H9 (cell line): ENCODE measurements at regions not wholly inside any gene's neighbourhood (a gene's known extent, or its start where the extent isn't known, plus 50 kb on each side); places are given as distances from the start of the nearest gene placed in this dataset.

ENCODE experiments used
- DNase-seq: peaks from one replicate; pipeline ENCODE4 v3.0.0-alpha.2; 2017
- H2AFZ ChIP-seq: one replicate; pipeline ENCODE4 v1.6.1; 2013; ENCODE audit warnings: mild to moderate bottlenecking, low read length, control low read depth, moderate library complexity
- H2AK5ac ChIP-seq: 2 replicates; pipeline ENCODE4 v1.6.1; 2013; ENCODE audit warnings: low read length, control low read depth, mixed read lengths; ENCODE audit not compliant: insufficient read length
- H2BK120ac ChIP-seq: one replicate; pipeline ENCODE4 v1.6.1; 2013; ENCODE audit warnings: low read depth, mild to moderate bottlenecking, low read length, control low read depth, inconsistent platforms; ENCODE audit not compliant: poor library complexity, severe bottlenecking
- H2BK12ac ChIP-seq: 2 replicates; pipeline ENCODE4 v1.6.1; 2013; ENCODE audit warnings: low read length, control low read depth, mixed read lengths, low read depth; ENCODE audit not compliant: insufficient read length
- H2BK15ac ChIP-seq: 2 replicates; pipeline ENCODE4 v1.6.1; 2013; ENCODE audit warnings: low read depth, low read length, control low read depth
- H2BK20ac ChIP-seq: one replicate; pipeline ENCODE4 v1.6.1; 2013; ENCODE audit warnings: low read depth, mild to moderate bottlenecking, low read length, control low read depth, inconsistent platforms; ENCODE audit not compliant: poor library complexity, severe bottlenecking
- H2BK5ac ChIP-seq: 2 replicates; pipeline ENCODE4 v1.6.1; 2013; ENCODE audit warnings: low read length, control low read depth, mixed read lengths; ENCODE audit not compliant: insufficient read length
- H3K14ac ChIP-seq: 2 replicates; pipeline ENCODE4 v1.6.1; 2013; ENCODE audit warnings: low read length, control low read depth; ENCODE audit not compliant: insufficient read depth
- H3K18ac ChIP-seq: 2 replicates; pipeline ENCODE4 v1.6.1; 2013; ENCODE audit warnings: low read depth, mild to moderate bottlenecking, mixed read lengths, low read length, control low read depth; ENCODE audit not compliant: insufficient read length
- H3K23ac ChIP-seq: 2 replicates; pipeline ENCODE4 v1.6.1; 2013; ENCODE audit warnings: low read length, control low read depth, mixed read lengths, low read depth; ENCODE audit not compliant: insufficient read length
- H3K23me2 ChIP-seq: 2 replicates; pipeline ENCODE4 v1.6.1; 2013; ENCODE audit warnings: low read depth, mild to moderate bottlenecking, mixed read lengths, low read length, control low read depth; ENCODE audit not compliant: insufficient read length, poor library complexity, severe bottlenecking
- H3K27ac ChIP-seq: 2 replicates; pipeline ENCODE4 v1.5.1; 2013; ENCODE audit warnings: low read length, control low read depth, mixed read lengths, low read depth; ENCODE audit not compliant: insufficient read length
- H3K27me3 ChIP-seq: 2 replicates; pipeline ENCODE4 v1.6.1; 2013; ENCODE audit warnings: low read length, control low read depth, inconsistent platforms; ENCODE audit not compliant: insufficient read depth
- H3K4ac ChIP-seq: 2 replicates; pipeline ENCODE4 v1.6.1; 2013; ENCODE audit warnings: low read depth, mild to moderate bottlenecking, control low read depth, inconsistent platforms, low read length, moderate library complexity
- H3K4me1 ChIP-seq: 2 replicates; pipeline ENCODE4 v1.6.1; 2013; ENCODE audit warnings: low read length, control low read depth, inconsistent platforms; ENCODE audit not compliant: insufficient read depth
- H3K4me2 ChIP-seq: 2 replicates; pipeline ENCODE4 v1.6.1; 2013; ENCODE audit warnings: low read length, control low read depth, mixed read lengths; ENCODE audit not compliant: insufficient read length, insufficient read depth
- H3K56ac ChIP-seq: 2 replicates; pipeline ENCODE4 v1.6.1; 2013; ENCODE audit warnings: low read depth, mild to moderate bottlenecking, mixed read lengths, low read length, control low read depth; ENCODE audit not compliant: insufficient read length
- H3K79me1 ChIP-seq: 2 replicates; pipeline ENCODE4 v1.6.1; 2013; ENCODE audit warnings: low read depth, mild to moderate bottlenecking, moderate library complexity, low read length, control low read depth, inconsistent platforms; ENCODE audit not compliant: insufficient read depth, poor library complexity, severe bottlenecking
- H3K79me2 ChIP-seq: 2 replicates; pipeline ENCODE4 v1.6.1; 2013; ENCODE audit warnings: low read length, control low read depth, inconsistent platforms; ENCODE audit not compliant: insufficient read depth
- H3K9ac ChIP-seq: 2 replicates; pipeline ENCODE4 v1.6.1; 2013; ENCODE audit warnings: low read length, control low read depth, mixed read lengths; ENCODE audit not compliant: insufficient read length; ENCODE audit errors: extremely low read depth
- H3K9me3 ChIP-seq: one replicate; pipeline ENCODE4 v1.6.1; 2013; ENCODE audit warnings: low read depth, low read length, inconsistent platforms; ENCODE audit not compliant: control insufficient read depth
- H3T11ph ChIP-seq: one replicate; pipeline ENCODE4 v1.6.1; 2013; ENCODE audit warnings: mild to moderate bottlenecking, low read length, control low read depth, inconsistent platforms
- H4K20me1 ChIP-seq: one replicate; pipeline ENCODE4 v1.6.1; 2013; ENCODE audit not compliant: control insufficient read depth, insufficient read length, insufficient read depth
- H4K5ac ChIP-seq: 2 replicates; pipeline ENCODE4 v1.6.1; 2013; ENCODE audit warnings: low read depth, mild to moderate bottlenecking, mixed read lengths, low read length, control low read depth; ENCODE audit not compliant: insufficient read length
- H4K8ac ChIP-seq: replicated peaks from 2 replicates; pipeline ENCODE4 v1.6.1; 2013; ENCODE audit warnings: low read length, control low read depth, mixed read lengths, low read depth; ENCODE audit not compliant: insufficient read length
- H4K91ac ChIP-seq: 2 replicates; pipeline ENCODE4 v1.6.1; 2013; ENCODE audit warnings: low read depth, mild to moderate bottlenecking, moderate library complexity, mixed read lengths, low read length, control low read depth; ENCODE audit not compliant: insufficient read length
- H3K27ac Mint-ChIP-seq, 3 experiments: 2 replicates in 2 of 3; 3 replicates in 1 of 3; pipeline ENCODE4 v1.8.0; 2020 to 2021; ENCODE audit warnings: mixed read lengths in 3 of 3, mild to moderate bottlenecking in 1 of 3, moderate library complexity in 1 of 3
- H3K27me3 Mint-ChIP-seq: 2 replicates; pipeline ENCODE4 v1.8.0; 2021; ENCODE audit warnings: low read depth, mild to moderate bottlenecking, moderate library complexity, mixed read lengths
- H3K36me3 Mint-ChIP-seq, 3 experiments: 2 replicates in 2 of 3; 3 replicates in 1 of 3; pipeline ENCODE4 v1.8.0; 2020 to 2021; ENCODE audit warnings: low read depth in 3 of 3, mixed read lengths in 3 of 3; ENCODE audit not compliant: insufficient read depth in 1 of 3
- H3K4me1 Mint-ChIP-seq, 2 experiments: 2 replicates each; pipeline ENCODE4 v1.8.0; 2020; ENCODE audit warnings: mixed read lengths in 2 of 2
- H3K4me3 Mint-ChIP-seq, 2 experiments: 2 replicates in 1 of 2; 3 replicates in 1 of 2; pipeline ENCODE4 v1.8.0; 2020 to 2021; ENCODE audit warnings: mild to moderate bottlenecking in 2 of 2, mixed read lengths in 2 of 2, moderate library complexity in 1 of 2
- H3K9me3 Mint-ChIP-seq, 2 experiments: 2 replicates in 1 of 2; 3 replicates in 1 of 2; pipeline ENCODE4 v1.8.0; 2020; ENCODE audit warnings: mild to moderate bottlenecking in 2 of 2, mixed read lengths in 2 of 2, moderate library complexity in 1 of 2
- WGBS: extraction: QIAGEN DNeasy Blood & Tissue Kit; methylation state at CpG from one replicate; pipeline ENCODE4 v1.1.7; 2013; ENCODE audit warnings: missing lambda C conversion rate, low lambda C conversion rate, mixed read lengths; ENCODE audit not compliant: insufficient read length; ENCODE audit errors: extremely low coverage; 5-methylcytosine and 5-hydroxymethylcytosine counted together
- TF ChIP-seq, protein P1 (sequence below): fragments of 200-600 bp; sonication (generic); conservative IDR thresholded peaks from 3 replicates; pipeline ENCODE4 v1.8.0; 2021; ENCODE audit warnings: antibody characterized with exemption, mild to moderate bottlenecking

DNA sequence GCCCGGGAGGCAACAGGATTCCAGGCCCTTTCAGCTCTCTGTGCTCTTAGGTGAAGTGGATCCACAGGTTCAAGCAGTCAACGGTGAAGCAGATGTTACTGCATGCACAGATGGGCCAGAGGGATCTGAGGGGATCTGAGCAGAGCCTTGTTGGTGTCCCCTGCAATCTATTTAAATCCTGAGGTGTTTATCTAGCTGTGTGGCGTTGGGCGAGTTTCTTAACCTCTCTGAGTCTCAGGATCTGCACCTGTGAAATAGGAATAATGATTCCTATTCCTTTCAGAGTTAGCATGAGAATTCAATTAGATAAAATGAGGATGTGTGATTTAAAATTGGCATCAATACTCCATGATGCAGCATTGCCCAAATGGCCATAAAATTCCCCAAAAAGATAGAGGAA lies 237.3 kb upstream of the CDH5 start:
- WGBS, result no CpG with 5 or more reads among the region's 4 CpGs
- no peak overlapping the region for H3K4me3 Mint-ChIP-seq
- no peak overlapping the region for H2BK5ac ChIP-seq
- peaks cover 16% of the 10 kb centered on the region for H3K27me3 Mint-ChIP-seq
- no peak overlapping the region for H2BK12ac ChIP-seq
- H3K18ac ChIP-seq, result no peak overlapping the region
- no peak overlapping the region for H2BK20ac ChIP-seq
- H3K9me3 ChIP-seq, result no peaks in the 10 kb centered on the region
- no peaks in the 10 kb centered on the region for H4K20me1 ChIP-seq
- no peak overlapping the region for H4K5ac ChIP-seq
- no peak overlapping the region for H3K27ac Mint-ChIP-seq
- no peaks in the 10 kb centered on the region for H3K23me2 ChIP-seq
- peaks cover 3% of the 10 kb centered on the region; the same call in 1 of the 2 replicates for H3K4me1 ChIP-seq
- H3K14ac ChIP-seq, result no peak overlapping the region
- no peak overlapping the region for H2AK5ac ChIP-seq
- no peak for DNase-seq
- TF ChIP-seq, protein P1, sequence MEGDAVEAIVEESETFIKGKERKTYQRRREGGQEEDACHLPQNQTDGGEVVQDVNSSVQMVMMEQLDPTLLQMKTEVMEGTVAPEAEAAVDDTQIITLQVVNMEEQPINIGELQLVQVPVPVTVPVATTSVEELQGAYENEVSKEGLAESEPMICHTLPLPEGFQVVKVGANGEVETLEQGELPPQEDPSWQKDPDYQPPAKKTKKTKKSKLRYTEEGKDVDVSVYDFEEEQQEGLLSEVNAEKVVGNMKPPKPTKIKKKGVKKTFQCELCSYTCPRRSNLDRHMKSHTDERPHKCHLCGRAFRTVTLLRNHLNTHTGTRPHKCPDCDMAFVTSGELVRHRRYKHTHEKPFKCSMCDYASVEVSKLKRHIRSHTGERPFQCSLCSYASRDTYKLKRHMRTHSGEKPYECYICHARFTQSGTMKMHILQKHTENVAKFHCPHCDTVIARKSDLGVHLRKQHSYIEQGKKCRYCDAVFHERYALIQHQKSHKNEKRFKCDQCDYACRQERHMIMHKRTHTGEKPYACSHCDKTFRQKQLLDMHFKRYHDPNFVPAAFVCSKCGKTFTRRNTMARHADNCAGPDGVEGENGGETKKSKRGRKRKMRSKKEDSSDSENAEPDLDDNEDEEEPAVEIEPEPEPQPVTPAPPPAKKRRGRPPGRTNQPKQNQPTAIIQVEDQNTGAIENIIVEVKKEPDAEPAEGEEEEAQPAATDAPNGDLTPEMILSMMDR, result no peak
- no peak overlapping the region for H3K4me2 ChIP-seq
- no peaks in the 10 kb centered on the region for H3K36me3 Mint-ChIP-seq
- H3K56ac ChIP-seq, result no peak overlapping the region
- no peaks in the 10 kb centered on the region; the same call in 1 of the 2 replicates for H3K27me3 ChIP-seq
- H3K27ac ChIP-seq, result no peak overlapping the region
- no peak overlapping the region for H2AFZ ChIP-seq
- H4K8ac ChIP-seq, result no peak overlapping the region
- no peak overlapping the region for H2BK15ac ChIP-seq
- H4K91ac ChIP-seq, result no peak overlapping the region
- H3K9me3 Mint-ChIP-seq, result no peaks in the 10 kb centered on the region
- H3K23ac ChIP-seq, result no peak overlapping the region
- no peaks in the 10 kb centered on the region for H3K79me1 ChIP-seq
- no peak overlapping the region for H3T11ph ChIP-seq
- H3K4ac ChIP-seq, result no peak overlapping the region
- no peaks in the 10 kb centered on the region for H3K79me2 ChIP-seq
- no peak overlapping the region for H3K9ac ChIP-seq
- H3K4me1 Mint-ChIP-seq, result peaks cover 20 to 32% of the 10 kb centered on the region in 2 experiments
- no peak overlapping the region for H2BK120ac ChIP-seq
